Suppressor macrophage treated with lipopolysaccharide for 4 hours (primary cell): ENCODE measurements at regions not wholly inside any gene's neighbourhood (a gene's known extent, or its start where the extent isn't known, plus 50 kb on each side); places are given as distances from the start of the nearest gene placed in this dataset.

Experiments
- DNase-seq: peaks from one replicate; pipeline ENCODE4 v3.0.0-alpha.2; 2020

- no peak for DNase-seq
Observed at GRCh38 chr16:66133643-66134338, 232.7 kb upstream of the CDH5 start.

GRCh38 chr16:66131895-66132294, 234.6 kb upstream of the CDH5 start:
- no peak for DNase-seq

GRCh38 chr16:66131156-66131807, 235.2 kb upstream of the CDH5 start:
- DNase-seq = no peak

GRCh38 chr16:66130296-66130905, 236.1 kb upstream of the CDH5 start:
- no peak for DNase-seq

GRCh38 chr16:66129196-66129595, 237.3 kb upstream of the CDH5 start:
- no peak for DNase-seq

- no peak for DNase-seq
Observed at GRCh38 chr16:66128371-66128770, 238.1 kb upstream of the CDH5 start.

- DNase-seq = no peak
Observed at GRCh38 chr16:66127459-66128370, 238.8 kb upstream of the CDH5 start.

- DNase-seq = no peak
Observed at GRCh38 chr16:66121466-66121865, 245.0 kb upstream of the CDH5 start.

- DNase-seq = no peak
Observed at GRCh38 chr16:66120656-66121055, 245.8 kb upstream of the CDH5 start.

GRCh38 chr16:66116163-66117002, 250.1 kb upstream of the CDH5 start:
- DNase-seq = no peak

- DNase-seq = no peak
Observed at GRCh38 chr16:66115373-66115772, 251.1 kb upstream of the CDH5 start.

- no peak for DNase-seq
Observed at GRCh38 chr16:66113223-66113622, 253.3 kb upstream of the CDH5 start.

GRCh38 chr16:66109677-66110076, 256.8 kb upstream of the CDH5 start:
- DNase-seq = no peak

GRCh38 chr16:66107661-66108060, 258.8 kb upstream of the CDH5 start:
- DNase-seq = peak; percentile 9

- DNase-seq = no peak
Observed at GRCh38 chr16:66103211-66103610, 263.3 kb upstream of the CDH5 start.

GRCh38 chr16:66099306-66099705, 267.2 kb upstream of the CDH5 start:
- DNase-seq = no peak

- no peak for DNase-seq
Observed at GRCh38 chr16:66097751-66098150, 268.7 kb upstream of the CDH5 start.

- DNase-seq = no peak
Observed at GRCh38 chr16:66095676-66096075, 270.8 kb upstream of the CDH5 start.

- no peak for DNase-seq
Observed at GRCh38 chr16:66093191-66093590, 273.3 kb upstream of the CDH5 start.

GRCh38 chr16:66091471-66091891, 275.0 kb upstream of the CDH5 start:
- no peak for DNase-seq

GRCh38 chr16:66088681-66089080, 277.8 kb upstream of the CDH5 start:
- no peak for DNase-seq

- no peak for DNase-seq
Observed at GRCh38 chr16:66087308-66087707, 279.2 kb upstream of the CDH5 start.
